ENCODE measurements at regions not wholly inside any gene's neighbourhood (a gene's known extent, or its start where the extent isn't known, plus 50 kb on each side); places are given as distances from the start of the nearest gene placed in this dataset.

DNA sequence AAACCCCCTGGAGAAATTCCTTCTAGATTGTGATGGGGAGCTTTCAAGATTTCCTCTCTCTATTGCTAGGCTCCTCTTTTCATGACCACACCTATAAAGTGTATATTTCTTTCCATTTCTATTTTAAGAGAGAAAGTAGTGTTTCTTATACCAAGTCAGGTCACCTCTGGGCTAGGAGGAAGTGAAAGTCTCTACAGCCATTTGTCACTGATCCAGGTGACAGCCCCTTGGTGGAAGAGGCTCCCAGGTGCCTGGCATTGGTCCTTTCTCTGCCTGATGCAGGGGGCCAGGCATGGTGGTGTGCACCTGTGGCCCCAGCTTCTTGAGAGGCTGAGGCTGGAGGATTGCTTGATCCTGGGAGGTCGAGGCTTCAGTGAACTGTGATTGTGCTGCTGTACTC, 64.7 kb downstream of the DHCR7 start:
- Mint-ChIP-seq H3K9me3 (peaks cover 17% of the 10 kb centered on the region), H3K27me3 (ENCODE audit: low read depth) (peaks cover 36% of the 10 kb centered on the region), H3K27ac (no peak overlapping the region), H3K36me3 (ENCODE audit: low read depth) (no peaks in the 10 kb centered on the region), H3K4me3 (no peak overlapping the region), H3K4me1 (no peaks in the 10 kb centered on the region)
- TF ChIP-seq, protein P1, sequence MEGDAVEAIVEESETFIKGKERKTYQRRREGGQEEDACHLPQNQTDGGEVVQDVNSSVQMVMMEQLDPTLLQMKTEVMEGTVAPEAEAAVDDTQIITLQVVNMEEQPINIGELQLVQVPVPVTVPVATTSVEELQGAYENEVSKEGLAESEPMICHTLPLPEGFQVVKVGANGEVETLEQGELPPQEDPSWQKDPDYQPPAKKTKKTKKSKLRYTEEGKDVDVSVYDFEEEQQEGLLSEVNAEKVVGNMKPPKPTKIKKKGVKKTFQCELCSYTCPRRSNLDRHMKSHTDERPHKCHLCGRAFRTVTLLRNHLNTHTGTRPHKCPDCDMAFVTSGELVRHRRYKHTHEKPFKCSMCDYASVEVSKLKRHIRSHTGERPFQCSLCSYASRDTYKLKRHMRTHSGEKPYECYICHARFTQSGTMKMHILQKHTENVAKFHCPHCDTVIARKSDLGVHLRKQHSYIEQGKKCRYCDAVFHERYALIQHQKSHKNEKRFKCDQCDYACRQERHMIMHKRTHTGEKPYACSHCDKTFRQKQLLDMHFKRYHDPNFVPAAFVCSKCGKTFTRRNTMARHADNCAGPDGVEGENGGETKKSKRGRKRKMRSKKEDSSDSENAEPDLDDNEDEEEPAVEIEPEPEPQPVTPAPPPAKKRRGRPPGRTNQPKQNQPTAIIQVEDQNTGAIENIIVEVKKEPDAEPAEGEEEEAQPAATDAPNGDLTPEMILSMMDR (IDR thresholded peaks at IDR 0.05; ENCODE audit: unreplicated experiment in 3 of 3): no peak

DNA sequence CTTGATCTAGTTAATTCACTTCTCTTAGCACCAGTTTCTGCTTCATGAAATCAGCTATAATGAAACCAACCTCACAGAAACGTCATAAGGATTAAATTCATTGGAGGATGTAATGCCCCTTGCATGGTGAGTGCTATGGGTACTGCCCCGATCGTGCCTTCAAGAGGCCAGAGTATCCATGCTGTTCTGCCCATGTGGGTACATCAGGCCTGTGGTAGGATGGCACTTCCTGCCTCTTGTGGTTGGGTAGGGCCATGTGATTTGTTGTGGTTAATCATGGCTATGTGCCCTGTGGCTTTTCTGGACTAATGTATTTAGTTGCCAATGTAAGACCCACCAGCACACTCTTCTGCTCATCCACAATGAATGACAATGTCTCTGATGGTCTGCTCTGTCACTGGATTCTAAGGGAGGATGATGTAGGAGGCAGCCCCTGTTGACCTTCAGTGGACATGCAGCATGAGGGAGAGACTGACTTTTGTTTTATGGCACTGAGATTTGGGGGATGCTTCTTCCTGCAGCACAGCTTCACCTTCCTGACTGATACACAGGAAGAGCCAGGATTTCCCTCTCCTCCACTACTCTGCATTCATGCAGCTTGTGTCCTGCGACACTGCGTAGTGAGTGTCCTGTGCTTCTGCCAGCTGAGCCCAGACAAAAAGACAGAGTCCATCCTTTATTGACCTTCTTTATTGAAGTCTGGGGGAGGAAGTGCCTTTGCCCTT, 66.2 kb downstream of the DHCR7 start:
- H3K9me3 Mint-ChIP-seq: peaks cover 7% of the 10 kb centered on the region

DNA sequence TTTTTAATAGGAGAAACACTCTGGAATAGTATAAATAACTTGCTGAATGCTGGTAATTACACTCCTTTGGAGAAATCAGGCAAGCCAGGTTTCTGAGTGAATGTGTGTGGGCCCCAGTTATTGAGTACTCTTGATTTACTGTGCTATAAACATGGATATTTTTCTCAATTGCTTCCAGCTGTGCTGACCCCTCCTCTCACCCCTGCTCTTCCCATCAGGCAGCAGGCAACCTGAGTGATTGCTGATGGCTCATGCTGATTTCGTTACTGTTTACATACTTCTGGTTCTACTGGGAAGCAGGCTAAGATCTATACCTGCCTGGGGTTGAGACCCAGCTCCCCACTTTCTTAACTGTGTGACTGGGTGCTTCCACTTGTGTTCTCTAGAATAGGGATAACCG, 68.5 kb downstream of the DHCR7 start:
- H3K36me3 Mint-ChIP-seq (ENCODE audit: low read depth): no peaks in the 10 kb centered on the region
- H3K4me1 Mint-ChIP-seq: no peaks in the 10 kb centered on the region
- no peak overlapping the region for H3K27ac Mint-ChIP-seq
- peaks cover 15% of the 10 kb centered on the region for H3K9me3 Mint-ChIP-seq
- no peak overlapping the region for H3K4me3 Mint-ChIP-seq
- peaks cover 33% of the 10 kb centered on the region for H3K27me3 Mint-ChIP-seq (ENCODE audit: low read depth)
- TF ChIP-seq, protein P1 (IDR thresholded peaks at IDR 0.05; ENCODE audit: unreplicated experiment in 3 of 3): no peak

More for the DNA sequence above, 66.2 kb downstream of the DHCR7 start:
- Mint-ChIP-seq H3K27me3 (ENCODE audit: low read depth) (peaks cover 32% of the 10 kb centered on the region), H3K4me3 (no peak overlapping the region), H3K4me1 (no peaks in the 10 kb centered on the region), H3K27ac (no peak overlapping the region), H3K36me3 (ENCODE audit: low read depth) (no peaks in the 10 kb centered on the region)
- TF ChIP-seq, protein P1 (IDR thresholded peaks at IDR 0.05; ENCODE audit: unreplicated experiment in 3 of 3): no peak

DNA sequence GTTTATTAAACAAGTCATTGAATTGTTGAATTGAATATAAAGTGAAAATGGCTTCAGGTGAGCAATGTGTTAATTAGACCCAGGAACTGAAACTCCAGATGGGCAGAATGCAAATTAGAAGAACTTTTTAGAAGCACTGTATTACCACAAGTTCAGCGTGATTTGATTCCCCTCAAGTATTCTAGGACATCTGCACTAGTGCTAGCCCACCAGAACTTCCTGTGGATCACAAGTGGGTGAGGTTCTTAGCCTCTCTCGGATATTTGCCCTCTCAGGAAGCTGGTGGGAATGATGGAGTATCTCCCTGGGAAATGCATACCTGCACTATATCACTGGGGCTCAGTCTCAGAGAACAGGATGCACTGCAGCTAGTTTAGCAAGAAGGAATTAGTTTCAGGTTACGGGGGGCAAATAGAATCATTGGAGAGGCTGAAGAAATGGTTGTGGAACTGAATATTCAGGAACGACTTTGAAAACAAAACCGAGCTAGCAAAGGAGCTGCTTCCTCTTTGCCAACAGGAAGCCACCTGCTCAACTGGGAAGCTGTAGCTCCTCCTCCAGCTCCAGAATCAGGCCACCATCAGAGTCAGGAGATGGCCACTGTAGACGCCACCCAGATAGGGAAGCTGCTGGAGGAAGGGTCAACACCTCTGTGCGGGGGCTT, 74.3 kb downstream of the DHCR7 start:
- Mint-ChIP-seq H3K4me3 (no peak overlapping the region), H3K4me1 (no peaks in the 10 kb centered on the region), H3K9me3 (peaks cover 8% of the 10 kb centered on the region), H3K27ac (no peak overlapping the region), H3K27me3 (ENCODE audit: low read depth) (peaks cover 13% of the 10 kb centered on the region), H3K36me3 (ENCODE audit: low read depth) (no peaks in the 10 kb centered on the region)
- TF ChIP-seq, protein P1 (IDR thresholded peaks at IDR 0.05; ENCODE audit: unreplicated experiment in 3 of 3): no peak

DNA sequence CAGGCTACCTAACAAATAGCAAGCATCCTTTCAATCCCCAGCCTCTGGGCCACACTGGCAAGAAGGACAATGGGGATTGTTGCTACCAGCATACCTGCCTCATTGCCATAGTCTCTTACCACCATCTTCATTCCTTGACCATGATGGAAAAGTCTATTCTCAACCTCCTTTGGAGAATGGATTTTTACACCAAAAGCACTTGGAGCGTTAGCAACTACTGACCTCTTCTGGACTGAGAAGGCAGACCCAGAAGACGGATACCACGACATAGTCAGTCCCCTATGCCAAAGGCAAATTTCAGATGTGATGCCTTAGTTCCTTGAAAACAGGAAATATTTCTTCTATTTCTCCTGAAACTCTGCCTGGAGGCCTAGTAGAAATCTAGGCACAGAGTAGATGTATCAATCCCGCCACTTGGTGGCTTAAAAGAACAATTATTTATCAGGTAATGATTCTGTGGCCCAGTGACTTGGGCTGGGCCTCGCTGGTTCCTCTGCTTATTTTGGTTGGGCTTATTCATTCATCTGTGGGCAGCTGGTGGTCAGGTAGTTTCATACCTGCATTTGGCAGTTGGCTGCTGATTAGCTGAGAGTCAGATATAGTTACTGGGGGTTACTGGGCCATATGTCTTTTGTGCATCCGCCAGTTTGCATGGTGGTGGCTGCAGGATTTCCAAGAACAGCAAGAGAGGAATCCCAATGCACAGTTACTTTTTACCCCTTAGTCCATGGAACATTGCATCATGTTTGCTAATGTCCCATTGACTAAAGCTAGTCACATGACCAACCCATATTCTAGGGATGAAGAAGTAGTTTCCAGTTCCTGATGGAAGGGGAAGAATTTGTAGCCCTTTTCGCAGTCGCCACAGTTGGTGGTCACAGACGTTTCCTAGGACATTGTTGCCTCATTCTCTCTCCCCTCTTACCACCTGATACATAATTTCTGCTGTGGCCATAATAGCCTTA, 75.2 kb downstream of the DHCR7 start:
- H3K27me3 Mint-ChIP-seq (ENCODE audit: low read depth): peaks cover 13% of the 10 kb centered on the region
- no peak overlapping the region for H3K4me3 Mint-ChIP-seq
- H3K27ac Mint-ChIP-seq: no peak overlapping the region
- peaks cover 8% of the 10 kb centered on the region for H3K9me3 Mint-ChIP-seq
- no peaks in the 10 kb centered on the region for H3K4me1 Mint-ChIP-seq
- TF ChIP-seq, protein P1 (IDR thresholded peaks at IDR 0.05; ENCODE audit: unreplicated experiment in 3 of 3): peak; percentile 66 to 77 (median 76)
- no peaks in the 10 kb centered on the region for H3K36me3 Mint-ChIP-seq (ENCODE audit: low read depth)
